ENCODE measurements at regions not wholly inside any gene's neighbourhood (a gene's known extent, or its start where the extent isn't known, plus 50 kb on each side); places are given as distances from the start of the nearest gene placed in this dataset. TPM values are rescaled to one million over a fixed set of nuclear protein-coding genes. Genes with fewer than 3 reads are reported as not detected.

Small RNAs in the stretch of these regions (small RNA-seq; reads per million reads assigned to genes)
- not detected for gene AC114755.3 (ENCODE audit: low replicate concordance)
